HG02759 (cell line): ENCODE measurements at regions not wholly inside any gene's neighbourhood (a gene's known extent, or its start where the extent isn't known, plus 50 kb on each side); places are given as distances from the start of the nearest gene placed in this dataset.
"Not testable (repeated sequence)": the region's sequence is repeated elsewhere in the genome, so short reads cannot be mapped to it uniquely, and the experiment has no call there.

Source experiments
- ATAC-seq: cut with Tn5 transposase; IDR thresholded peaks from one replicate; pipeline ENCODE4 v1.9.1; 2021; ENCODE audit warnings: mild to moderate bottlenecking, moderate library complexity; ENCODE audit not compliant: unreplicated experiment

DNA sequence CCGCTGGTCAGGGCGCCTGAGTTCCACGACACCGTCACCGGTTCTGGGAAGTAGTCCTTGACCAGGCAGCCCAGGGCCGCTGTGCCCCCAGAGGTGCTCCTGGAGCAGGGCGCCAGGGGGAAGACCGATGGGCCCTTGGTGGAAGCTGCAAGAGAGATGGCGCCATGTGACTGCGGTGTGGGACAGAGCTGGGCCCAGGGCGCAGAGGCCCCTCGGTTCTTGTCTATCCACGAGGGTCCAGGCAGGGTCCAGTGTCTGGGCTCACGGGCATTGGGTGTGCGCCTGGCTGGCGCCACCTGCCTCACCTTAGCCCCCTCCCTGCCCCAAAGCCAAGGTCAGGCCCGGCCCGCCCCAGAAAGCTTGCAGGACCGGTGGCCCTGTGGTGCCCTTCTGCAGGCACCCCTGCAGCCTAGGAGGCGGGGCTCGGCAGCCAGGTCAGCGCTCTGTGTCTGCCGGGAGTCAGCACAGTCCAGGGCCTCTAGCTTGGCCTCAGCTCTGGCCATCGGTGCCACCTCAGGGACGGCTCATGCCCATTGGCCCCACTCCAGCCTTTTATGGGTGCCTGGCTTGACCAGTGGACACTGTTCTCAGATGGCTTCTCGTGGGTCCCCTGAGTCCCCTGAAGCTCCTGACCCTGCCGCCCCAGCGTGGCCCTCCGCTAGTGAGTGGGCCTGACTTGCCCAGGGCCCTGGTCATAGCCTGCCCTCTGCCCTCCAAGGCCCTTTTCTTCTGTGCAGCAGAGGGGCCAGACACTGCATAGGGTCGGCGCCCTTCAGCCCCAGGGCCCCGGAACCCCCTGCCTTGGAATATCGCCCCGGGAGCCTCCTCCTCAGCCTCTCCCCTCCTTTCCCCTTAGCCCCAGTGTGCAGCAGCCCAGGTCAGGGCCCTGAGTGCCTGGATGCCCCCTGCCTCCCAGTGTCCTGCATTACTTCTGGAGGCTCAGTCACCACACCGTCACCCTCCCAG, 245.2 kb downstream of the TMEM121 start:
- ATAC-seq: not testable (repeated sequence)

DNA sequence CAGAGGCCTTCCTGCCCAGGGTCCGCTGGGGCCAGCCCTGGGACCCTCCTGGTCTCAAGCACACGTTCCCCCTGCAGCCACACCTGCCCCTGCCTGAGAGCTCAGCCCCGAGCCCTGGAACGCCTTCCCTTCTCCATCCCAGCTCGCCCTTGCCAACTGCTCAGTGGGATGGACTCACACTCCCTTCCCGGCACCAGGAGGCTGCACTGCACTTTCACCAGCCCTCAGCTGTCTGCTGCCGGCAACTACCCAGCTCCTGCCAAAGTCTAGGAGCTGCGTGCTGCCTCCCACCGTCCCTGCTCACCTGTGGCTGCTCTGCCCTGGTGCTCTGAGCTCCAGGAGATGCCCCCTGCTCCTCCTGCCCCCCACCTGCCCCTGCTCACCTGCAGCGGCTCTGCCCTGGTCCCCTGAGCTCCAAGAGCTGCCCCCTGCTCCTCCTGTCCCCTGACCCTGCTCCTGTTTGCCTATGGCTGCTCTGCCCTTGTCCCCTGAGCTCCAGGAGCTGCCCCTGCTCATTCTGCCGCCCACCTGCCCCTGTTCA, 246.4 kb downstream of the TMEM121 start:
- ATAC-seq: not testable (repeated sequence)

DNA sequence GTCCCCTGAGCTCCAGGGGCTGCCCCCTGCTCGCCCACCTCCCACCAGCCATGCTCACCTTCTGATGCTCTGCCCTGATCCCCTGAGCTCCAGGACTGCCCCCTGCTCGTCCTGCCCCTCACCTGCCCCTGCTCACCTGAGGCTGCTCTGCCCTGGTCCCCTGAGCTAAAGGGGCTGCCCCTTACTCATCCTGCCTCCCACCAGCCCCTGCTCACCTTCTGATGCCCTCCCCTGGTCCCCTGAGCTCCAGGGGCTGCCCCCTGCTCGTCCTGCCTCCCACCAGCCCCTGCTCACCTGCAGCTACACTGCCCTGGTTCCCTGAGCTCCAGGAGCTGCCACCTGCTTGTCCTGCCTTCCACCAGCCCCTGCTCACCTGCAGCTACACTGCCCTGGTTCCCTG, 247.2 kb downstream of the TMEM121 start:
- no peak for ATAC-seq

DNA sequence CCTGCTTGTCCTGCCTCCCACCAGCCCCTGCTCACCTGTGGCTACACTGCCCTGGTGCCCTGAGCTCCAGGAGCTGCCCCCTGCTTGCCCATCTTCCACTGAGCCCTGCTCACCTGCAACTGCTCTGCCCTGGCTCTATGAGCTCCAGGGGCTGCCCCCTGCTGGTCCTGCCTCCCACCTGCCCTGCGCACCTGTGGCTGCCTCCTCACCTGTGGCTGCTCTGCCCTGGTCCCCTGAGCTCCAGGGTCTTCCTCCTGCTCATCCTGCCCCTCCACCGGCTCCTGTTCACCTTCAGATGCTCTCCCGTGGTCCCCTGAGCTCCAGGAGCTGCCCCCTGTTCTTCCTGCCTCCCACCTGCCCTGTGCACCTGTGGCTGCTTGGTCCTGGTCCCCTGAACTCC, 247.6 kb downstream of the TMEM121 start:
- no peak for ATAC-seq

DNA sequence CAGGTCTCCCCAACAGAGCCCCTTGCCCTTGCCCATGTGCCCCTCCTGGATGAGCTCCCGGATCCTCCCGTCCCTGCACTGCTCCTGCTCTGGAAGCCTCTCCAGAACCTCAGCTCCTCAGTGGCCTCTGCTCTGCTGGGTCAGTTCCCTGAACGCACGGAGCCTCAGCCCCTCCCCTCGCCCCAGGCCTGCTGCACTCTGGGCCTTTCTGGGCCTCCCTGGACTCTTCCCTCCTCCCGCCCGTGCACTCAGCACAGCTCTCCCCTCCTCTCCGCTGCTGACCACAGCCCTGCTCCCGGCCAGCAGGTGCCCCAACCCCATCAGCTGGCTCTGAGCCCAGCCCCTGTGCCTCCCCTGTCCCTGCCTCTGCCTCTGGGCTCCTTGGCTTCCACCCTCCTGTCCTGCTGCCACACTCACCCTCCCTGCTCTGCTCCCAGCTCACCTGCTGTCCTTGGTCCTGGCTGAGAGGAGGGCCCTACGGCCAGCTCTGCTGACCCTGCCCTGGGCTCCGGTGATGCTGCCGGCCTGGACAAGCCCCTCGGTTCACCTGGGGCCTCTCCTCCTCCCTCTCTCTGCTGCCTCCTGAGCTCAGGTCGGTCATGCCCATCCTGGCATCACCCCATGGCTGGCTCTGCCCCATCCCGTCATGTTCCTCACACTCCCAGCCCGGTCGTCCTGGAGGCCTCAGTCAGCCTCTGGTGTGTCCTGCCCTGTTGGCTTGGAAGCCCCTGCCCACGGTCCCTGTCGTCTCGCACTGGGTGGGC, 248.4 kb downstream of the TMEM121 start:
- not testable (repeated sequence) for ATAC-seq

DNA sequence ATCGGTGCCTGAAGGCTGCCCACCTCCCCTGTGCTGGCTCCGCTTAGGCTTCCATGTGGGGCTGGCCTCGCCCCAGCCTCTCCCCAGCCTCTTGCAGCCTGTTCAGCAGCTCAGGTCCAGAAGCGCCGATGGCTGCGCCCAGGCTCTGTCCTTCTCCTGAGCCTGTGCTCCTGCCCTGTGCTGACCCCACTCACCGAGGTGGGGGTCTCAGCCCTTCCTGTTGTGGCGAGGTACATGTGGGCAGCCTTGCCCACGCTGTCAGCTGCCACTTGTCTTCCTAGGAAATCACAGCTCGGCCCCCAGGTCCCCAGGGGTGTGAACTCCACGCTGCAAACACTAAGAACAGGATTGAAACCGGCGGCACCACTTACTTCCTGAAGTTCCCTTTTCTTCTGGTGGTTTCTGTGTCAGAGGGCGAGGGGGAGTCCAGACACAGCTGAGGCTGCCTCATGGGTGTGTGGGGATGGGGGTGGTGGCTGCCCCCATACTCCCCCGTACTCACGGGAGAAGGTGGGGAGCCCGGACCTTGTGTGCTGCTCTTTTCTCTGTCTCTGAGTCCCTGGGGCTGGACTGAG, 249.1 kb downstream of the TMEM121 start:
- not testable (repeated sequence) for ATAC-seq

DNA sequence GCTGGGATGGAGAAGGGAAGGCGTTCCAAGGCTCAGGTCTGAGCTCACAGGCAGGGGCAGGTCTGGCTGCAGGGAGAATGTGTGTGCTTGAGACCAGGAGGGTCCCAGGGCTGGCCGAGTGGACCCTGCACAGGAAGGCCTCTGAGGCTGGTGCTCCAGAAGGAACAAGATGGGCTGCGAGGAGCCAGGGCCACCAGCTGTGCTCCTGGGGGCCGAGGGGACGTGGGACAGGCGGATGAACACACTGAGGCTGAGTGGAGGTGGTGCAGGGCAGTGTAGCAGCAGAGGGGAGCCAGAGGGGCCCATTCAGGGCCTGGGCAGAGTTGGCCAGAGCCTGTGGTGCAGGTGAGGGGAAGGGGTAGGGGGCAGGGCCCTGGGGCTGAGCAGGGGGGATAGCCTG, 249.7 kb downstream of the TMEM121 start:
- not testable (repeated sequence) for ATAC-seq

DNA sequence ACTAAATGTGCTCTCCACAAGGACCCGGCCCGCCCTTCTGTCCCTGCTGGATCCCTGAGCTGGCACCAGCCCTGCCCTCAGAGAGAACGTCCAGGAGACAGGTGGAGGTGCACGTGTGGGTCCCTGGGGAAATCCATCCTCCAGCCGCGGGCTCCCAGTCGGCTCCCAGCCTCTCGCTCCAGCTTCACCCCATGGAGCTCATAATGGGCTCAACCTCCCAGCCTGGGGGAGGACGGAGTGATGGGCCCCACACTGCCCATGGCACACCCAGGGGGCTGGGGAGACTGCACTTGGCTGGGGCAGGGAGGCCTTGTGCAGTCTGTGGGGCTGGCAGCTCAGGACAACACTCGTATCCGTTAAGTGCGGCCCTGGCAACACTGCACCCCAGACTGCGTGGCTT, 250.5 kb downstream of the TMEM121 start:
- no peak for ATAC-seq

DNA sequence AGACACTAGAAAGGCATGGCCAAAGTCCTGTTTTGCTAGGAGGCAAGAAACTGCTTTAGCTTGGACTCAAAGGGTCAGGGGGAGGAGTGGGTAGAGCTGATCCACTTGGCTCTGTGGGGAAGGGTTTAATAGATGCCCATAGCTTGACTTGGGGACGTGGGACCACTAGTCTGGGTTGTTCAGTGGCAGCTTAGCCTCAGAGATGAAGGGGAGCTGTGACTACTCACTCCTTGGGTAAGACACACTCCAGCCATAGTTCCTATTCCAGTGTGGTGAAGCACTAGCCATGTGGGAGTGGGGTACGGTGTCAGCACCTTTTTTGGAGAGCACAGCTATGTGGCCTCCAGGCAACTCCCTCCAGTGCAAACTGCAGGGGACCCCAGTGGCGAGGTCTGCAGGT, 257.3 kb downstream of the TMEM121 start:
- no peak for ATAC-seq

DNA sequence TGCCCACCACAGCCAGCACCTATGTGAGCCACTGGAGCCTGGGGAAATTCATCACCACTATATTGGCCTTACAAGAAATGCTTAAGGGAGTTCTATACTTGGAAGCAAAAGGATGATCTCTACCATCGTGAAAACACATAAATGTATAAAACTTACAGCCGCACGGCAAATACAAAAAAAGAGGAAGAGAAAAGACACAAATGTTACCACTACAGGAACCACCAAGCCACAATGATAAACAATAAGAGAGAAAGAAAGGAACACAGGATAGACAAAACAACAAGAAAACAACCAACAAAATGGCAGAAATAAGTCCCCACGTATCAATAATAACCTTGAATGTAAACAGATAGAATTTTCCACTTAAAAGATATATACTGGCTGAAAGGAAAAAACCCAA, 267.5 kb downstream of the TMEM121 start:
- no peak for ATAC-seq

DNA sequence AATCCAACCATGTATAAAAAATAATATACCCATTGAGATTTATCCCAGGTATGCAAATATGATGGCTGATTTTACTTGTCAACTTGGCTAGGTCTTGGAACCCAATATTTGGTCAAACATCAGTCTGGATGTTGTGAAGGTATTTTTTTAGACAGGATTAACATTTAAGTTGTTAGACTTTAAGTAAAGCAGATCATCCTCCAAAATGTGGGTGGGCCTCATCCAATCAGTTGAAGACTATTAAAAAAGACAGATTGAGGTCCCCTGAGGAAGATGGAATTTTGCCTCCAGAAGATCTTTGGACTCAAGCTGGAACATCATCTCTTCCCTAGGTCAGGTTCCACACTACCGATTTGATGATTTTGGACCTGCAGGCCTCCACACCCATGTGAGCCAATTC, 271.2 kb downstream of the TMEM121 start:
- no peak for ATAC-seq

DNA sequence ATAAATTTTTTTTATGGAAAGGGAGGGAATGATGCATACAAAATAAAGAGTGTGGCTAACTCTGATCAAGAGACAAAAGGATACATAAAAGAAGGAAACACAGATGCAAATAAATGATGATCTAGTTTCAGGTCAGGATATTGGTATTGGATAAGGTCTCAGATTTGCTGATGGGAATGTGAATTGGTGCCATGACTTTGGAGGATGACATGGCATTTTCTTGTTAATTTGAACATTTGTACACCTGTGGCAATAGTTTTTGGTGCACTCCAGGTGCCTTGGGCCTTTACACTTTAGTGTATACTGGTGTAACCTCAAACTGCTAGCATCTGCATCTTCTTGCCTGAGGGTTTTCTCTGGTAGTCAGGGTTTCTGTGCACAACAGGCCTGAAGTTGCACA, 279.3 kb downstream of the TMEM121 start:
- ATAC-seq: no peak

DNA sequence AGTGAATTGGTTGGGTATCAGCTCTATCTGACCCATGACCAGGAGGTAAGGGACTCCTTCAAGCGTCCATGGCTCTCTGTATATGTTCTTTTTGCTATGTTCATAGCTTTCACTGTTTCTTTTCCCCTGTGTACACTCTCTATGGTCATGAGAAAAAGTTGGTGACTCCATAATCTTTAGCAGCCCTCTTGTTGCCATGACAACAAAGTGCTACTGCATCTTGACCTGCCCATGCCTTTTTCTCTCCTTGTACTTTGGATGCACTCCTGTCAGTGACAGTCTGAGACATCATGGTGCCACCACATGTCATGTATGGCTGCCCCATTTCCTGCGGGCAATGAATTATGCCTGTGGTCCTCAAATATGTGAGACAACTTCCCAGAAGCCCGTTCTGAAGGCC, 280.2 kb downstream of the TMEM121 start:
- ATAC-seq: no peak

DNA sequence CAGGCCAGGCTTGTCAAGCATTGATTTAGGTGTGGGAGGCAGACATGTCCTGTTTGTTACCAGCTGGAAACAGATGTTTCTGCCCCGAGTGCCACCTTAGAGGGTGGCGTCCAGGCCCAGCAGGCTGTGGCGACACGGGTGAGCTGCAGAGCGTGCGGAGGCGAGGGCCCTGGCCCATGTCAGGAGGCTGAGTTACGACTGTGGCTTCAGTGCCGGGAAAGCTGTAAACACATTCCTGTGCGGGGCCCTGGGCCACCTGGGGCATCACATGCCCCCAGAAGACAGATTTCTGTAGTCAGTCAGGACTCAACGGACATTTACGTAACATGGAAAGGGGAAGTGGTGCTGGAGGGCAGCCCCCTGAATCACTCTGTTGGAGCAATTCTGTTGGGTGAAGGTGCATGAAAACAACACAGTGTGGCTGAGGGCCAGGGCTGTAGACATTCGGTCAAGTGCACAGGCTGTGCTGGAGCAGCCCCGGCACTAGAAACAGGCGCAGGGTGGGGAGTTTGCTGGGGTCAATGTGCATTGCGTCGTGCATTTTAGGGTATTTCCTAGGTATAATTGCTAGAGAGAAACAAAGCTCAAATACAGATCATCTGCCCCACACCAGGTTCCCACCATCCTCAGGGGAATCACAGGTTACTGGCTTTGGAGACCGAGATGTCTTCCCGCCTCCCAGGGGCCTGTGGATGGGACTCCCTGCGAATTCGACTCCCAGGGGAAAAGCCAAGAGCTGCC, 291.8 kb downstream of the TMEM121 start:
- peak; percentile 53 for ATAC-seq

DNA sequence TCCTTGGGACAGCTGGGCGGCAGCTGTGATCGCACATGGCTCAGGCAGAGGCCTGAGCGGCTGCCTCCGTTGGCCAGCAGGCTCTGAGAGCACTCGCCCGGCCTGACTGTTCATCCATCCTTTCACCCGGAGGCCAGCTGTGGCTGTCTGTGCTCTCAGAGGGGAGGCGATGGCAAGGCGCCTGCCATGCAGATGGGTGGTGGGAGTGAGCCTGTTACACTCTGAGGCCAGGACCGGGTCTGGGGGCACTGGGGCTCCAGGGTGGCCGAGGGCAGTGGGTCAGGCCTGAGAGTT, 292.3 kb downstream of the TMEM121 start:
- no peak for ATAC-seq

DNA sequence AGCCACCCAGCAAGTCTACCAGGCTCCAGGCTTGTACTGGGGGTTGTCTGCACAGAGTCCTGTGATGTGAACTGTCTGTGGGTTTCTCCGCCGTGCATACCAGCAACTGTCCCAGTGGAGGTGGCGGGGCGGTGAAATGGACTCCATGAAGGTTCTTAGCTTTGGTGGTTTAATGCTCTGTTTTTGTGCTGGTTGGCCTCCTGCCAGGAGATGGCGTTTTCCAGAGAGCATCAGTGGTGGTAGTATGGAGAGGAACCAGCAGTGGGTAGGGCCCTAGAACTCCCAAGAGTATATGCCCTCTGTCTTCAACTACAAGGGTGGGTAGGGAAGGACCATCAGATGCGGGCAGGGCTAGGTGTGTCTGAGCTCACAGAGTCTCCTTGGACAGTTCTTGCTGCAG, 303.8 kb downstream of the TMEM121 start:
- ATAC-seq: no peak

DNA sequence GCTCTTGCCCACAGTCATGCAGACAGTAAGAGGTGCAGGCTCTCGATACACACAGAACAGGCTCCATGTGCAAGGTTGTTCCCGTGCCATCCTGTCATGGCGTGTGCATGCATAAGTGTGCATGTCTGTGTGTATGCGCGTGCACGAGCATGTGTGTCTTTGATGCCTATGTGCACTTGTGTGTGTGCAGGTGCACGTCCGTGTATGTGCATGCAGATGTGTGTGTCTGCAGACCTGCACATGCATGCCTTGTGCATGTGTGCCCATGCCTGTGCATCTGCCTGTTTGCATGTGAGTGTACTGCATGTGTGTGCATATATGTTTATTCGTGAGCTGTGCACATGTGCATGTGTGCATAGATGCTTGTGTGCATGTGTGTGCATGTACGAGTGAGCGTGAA, 309.8 kb downstream of the TMEM121 start:
- ATAC-seq: no peak

DNA sequence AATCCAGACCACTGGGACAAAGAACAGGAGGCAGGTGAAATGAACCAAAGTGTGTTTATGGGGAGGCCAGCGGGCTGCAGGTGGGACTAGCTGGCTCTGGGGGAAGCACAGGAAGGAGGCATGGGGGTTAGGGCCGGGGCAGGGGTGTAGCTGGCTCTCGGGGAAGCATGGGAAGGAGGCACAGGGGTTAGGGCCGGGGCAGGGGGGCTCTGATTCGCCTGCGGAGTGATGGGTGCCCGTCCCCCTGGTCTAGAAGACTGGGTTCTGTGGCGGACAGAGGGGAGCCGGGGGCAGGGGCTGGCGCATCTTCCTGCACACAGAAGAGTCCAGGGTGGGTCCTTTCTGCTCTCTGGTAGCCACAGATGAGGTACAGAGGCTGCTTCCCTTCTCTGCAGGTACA, 310.3 kb downstream of the TMEM121 start:
- no peak for ATAC-seq

DNA sequence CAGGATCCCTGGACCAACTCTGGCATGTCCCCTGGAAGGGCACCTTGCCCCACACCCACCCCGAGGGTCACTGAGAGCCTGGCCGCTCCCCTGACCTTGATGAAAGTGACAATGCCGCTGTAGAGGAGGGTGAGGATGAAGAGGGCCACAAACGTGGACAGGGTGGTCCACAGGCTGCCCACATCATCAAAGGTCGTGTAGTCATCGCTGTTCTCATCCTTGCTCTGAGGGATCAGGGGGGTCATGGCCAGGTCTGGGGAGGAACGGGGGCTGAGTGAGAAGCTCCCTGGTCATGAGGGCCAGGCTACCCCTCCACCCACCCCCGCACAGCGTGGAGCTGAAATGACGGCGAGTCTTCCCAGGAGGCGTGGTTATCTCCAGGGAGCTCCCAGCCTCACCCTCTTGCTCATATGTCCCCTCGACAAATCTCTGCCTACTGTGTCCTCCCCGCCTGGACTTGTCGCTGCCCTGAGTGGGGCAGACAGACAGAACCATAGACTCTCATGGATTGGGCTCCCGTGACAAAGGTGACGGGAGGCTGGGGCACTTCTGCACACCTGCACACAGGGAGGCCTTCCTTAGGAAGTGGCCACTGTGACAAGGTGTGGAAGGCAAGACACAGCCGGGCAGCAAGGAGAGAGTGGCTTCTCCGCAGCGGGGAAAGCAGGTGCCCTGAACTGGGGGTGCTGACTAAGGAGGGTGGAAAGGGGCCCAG, 311.1 kb downstream of the TMEM121 start:
- ATAC-seq: no peak

DNA sequence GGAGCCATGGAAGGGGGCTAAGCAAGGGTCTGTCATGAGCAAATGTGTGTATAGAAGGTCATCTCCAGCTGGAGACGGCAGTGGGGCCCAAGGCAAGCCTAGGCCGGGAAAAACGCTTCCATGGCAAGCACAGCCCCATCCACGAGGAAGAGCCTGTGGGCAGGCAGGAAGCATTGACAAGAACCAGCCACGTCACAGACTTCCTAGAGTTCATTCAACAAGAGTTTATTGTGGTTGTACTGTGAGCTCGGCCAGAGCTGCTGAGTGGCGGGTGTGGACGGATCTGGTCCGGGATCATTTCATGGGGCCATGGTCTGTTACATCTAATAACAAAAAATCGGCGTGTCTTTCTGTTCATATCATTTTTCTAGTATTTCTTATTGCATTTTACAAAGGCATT, 311.7 kb downstream of the TMEM121 start:
- no peak for ATAC-seq
